NT2/D1 (cell line): ENCODE measurements at regions not wholly inside any gene's neighbourhood (a gene's known extent, or its start where the extent isn't known, plus 50 kb on each side); places are given as distances from the start of the nearest gene placed in this dataset.

Experiments used
- SUZ12 ChIP-seq: IDR thresholded peaks from 2 replicates; pipeline ENCODE4 v1.6.1; 2011; ENCODE audit not compliant: insufficient read length, insufficient read depth; ENCODE audit errors: extremely low read depth
- ZNF274 ChIP-seq: IDR thresholded peaks from 2 replicates; pipeline ENCODE4 v1.6.1; 2011; ENCODE audit warnings: mild to moderate bottlenecking, low read depth, low read length

DNA sequence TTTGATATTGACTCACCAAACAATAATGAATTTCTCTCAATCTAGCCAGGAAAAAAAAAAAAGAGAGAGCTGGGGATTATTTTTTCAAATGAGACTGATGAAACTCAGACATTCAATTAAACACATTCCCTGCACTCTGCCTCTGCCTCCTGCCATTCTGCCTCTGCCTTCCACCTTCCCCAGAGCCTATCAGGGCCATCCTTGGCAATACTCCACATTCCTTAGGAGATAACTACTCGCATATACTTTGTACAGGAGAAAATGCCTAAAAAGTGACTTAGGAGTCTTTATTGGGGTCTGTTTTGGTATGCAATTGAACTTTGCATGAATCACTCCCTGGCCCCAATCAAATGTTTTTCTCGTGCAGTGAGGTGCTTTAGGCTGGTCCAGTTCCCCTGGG is 246.6 kb upstream of the PLET1 start:
- TF ChIP-seq ZNF274 (no peak), SUZ12 (no peak)
